Thyroid gland (tissue), 4 donors: ENCODE measurements at regions not wholly inside any gene's neighbourhood (a gene's known extent, or its start where the extent isn't known, plus 50 kb on each side); places are given as distances from the start of the nearest gene placed in this dataset.

Experiments
- POLR2A ChIP-seq, 2 donors: fragments of 450-650 bp; IDR thresholded peaks; one replicate each; pipeline ENCODE4 v1.6.1; 2017; ENCODE audit warnings: antibody characterized with exemption in 2 of 2, mild to moderate bottlenecking in 2 of 2, moderate library complexity in 1 of 2
- TF ChIP-seq, protein P1 (sequence below), 6 experiments: fragments of 200-600 bp in 3 of 6; fragments of 450-650 bp in 3 of 6; sonication (generic) in 3 of 6; IDR thresholded peaks; one replicate each; pipeline ENCODE4 v1.5.1; 2016 to 2019; ENCODE audit warnings: antibody characterized with exemption in 6 of 6, mild to moderate bottlenecking in 2 of 6, inconsistent platforms in 1 of 6, moderate library complexity in 1 of 6

- TF ChIP-seq, protein P1, sequence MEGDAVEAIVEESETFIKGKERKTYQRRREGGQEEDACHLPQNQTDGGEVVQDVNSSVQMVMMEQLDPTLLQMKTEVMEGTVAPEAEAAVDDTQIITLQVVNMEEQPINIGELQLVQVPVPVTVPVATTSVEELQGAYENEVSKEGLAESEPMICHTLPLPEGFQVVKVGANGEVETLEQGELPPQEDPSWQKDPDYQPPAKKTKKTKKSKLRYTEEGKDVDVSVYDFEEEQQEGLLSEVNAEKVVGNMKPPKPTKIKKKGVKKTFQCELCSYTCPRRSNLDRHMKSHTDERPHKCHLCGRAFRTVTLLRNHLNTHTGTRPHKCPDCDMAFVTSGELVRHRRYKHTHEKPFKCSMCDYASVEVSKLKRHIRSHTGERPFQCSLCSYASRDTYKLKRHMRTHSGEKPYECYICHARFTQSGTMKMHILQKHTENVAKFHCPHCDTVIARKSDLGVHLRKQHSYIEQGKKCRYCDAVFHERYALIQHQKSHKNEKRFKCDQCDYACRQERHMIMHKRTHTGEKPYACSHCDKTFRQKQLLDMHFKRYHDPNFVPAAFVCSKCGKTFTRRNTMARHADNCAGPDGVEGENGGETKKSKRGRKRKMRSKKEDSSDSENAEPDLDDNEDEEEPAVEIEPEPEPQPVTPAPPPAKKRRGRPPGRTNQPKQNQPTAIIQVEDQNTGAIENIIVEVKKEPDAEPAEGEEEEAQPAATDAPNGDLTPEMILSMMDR (IDR thresholded peaks at IDR 0.05), result no peak
- TF ChIP-seq POLR2A (IDR thresholded peaks at IDR 0.05), result no peak
Measured at GRCh38 chr18:65257149-65257548, 493.7 kb upstream of the CDH7 start.
